HG02840 (cell line): ENCODE measurements at regions not wholly inside any gene's neighbourhood (a gene's known extent, or its start where the extent isn't known, plus 50 kb on each side); places are given as distances from the start of the nearest gene placed in this dataset.
"Not testable (repeated sequence)": the region's sequence is repeated elsewhere in the genome, so short reads cannot be mapped to it uniquely, and the experiment has no call there.

ENCODE experiments used
- ATAC-seq: cut with Tn5 transposase; IDR thresholded peaks from one replicate; pipeline ENCODE4 v1.9.1; 2021; ENCODE audit warnings: mild to moderate bottlenecking, moderate library complexity, moderate number of reproducible peaks; ENCODE audit not compliant: unreplicated experiment, low FRiP score

DNA sequence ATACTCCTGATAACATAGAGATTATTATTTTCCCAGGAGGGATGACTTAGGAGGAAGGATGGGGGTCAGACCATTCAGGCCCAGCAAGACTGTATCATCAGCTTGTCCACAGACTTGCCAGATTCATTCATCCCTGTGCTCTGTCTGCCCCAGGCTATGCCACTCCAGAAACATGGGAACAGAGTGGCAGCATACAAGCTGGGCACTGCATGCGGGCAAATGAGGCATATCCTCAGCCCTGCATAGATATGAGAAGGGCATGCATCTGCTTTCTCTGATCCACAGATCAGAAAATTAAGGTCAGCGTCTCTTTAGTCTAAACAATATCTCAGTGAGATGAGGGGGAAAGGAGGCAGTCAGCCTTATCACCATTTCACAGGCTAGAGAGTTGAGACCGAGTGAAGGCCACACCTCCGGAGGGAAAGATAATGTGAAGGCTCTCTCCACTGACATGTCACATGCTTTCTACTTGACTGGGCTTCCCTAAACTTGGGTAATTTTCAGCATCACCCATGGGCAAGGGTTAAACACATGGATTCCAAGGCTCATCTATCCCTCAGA lies 140.5 kb downstream of the TFAP2B start:
- no peak for ATAC-seq

DNA sequence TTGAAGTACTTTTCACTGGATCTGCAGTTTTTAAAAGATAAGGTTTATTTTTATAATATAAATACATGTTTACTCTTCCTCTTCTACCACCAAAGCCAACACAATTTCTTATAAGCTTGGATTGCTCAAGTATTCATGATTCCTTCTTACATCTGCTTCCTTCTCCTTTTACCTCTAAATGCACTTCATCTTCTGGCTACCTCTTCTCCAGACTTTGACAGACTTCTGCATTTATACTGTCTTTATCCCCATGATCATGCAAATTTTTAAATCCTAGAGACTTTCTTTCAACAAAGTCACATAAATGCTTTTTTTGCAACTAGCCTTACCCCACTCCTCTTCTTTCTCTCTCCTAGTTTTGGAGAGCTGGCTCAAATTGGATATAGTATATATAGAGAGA lies 142.9 kb downstream of the TFAP2B start:
- ATAC-seq = no peak

DNA sequence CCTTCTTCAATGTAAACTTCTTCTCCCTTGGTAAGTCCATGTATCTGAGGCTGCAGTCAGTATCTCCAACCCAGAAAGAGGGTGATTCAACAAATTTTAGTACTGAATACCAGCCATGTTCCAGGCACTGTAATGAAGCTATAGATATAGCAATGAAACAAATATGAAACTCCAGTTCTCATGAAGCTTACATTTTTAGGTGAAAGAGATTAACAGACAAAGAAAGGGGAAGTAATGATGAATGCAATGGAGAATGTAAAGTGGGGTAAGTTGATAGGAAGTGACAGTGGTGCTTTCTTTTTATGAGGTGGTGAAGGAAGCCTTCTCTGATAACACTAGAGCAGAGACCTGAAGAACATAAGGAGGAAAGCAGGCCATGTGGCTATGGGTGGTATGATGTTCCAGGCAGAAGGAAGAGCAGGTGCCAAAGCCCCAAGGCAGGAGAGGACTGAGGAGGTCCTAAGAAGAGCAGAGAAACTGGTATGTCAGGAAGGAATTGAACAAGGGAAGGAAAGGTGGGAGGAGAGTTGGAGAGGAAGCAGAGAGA lies 143.6 kb downstream of the TFAP2B start:
- ATAC-seq = no peak

DNA sequence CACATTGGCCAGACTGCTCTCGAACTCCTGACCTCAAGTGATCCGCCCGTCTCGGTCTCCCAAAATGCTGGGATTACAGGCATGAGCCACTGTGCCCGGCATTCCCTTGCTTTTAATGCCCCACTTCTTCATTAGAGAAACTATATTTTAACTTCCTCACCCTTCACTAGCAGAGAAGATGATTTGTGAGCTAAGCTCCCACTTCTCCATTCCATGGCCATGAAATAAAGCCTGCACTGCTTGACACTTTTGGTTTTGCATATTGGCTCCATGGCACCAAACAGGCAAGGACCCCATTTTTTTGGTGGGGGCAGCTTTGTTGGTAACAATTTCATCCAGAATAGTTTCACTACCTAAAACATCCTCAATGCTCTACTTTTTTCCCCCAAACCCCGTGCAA lies 145.3 kb downstream of the TFAP2B start:
- ATAC-seq = no peak

DNA sequence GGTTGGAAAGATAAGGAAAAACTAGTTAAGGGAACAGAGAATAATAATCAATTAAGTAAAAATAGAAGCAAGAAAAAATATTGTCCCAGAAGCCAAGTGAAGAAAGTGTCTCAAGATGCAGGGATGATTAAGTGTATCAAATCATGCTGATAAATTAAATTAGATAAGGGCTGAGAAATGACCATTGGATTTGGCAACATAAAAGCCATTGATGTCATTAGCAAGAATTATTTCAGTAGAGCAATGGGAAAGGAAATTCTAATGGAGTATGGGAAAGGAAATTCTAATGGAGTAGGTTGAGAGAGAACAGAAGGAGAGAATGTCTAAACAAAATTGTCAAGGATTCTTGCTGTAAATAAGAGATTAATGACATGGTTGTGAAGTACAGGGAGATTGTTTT lies 146.8 kb downstream of the TFAP2B start:
- no peak for ATAC-seq

DNA sequence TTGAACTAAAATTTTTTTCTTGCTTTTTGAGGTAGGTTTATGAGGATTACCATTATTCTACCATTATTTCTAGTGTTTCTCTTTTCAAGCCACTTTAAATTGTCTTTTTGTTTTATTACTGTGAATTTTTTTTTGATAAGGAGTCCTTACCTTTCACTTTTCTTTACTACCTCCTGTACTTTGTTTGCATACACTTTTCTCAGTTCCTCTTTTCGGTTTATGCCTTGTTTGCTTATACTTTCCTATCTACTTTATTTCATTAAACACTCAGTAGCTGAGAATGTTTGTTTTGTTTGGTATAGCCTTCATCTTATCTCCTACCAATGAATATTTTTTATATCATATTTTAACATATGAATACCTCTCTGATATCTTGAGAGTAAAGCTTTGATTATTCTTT lies 147.9 kb downstream of the TFAP2B start:
- ATAC-seq = peak; percentile 90

DNA sequence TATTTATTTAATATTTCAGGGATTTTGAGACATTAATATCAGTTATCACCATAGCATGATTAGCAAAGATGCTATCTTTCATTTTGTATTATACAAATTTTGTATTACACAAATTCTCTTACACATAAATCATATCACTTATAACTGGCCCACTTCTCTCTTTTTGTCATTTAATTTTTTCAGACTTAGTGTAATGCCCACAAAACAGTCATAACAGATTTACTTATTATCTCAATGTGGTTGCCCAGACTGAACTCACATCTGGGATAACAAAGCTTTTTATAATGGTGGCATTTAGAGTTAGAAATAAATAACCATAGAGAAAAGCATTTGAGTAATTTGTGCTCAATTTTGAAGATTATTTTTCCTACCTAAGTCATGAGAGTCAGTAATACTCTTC lies 148.3 kb downstream of the TFAP2B start:
- ATAC-seq = no peak

GRCh38 chr6:50968246-50968645 lies 149.6 kb downstream of the TFAP2B start:
- not testable (repeated sequence) for ATAC-seq

GRCh38 chr6:50970908-50971307 lies 152.2 kb downstream of the TFAP2B start:
- no peak for ATAC-seq

DNA sequence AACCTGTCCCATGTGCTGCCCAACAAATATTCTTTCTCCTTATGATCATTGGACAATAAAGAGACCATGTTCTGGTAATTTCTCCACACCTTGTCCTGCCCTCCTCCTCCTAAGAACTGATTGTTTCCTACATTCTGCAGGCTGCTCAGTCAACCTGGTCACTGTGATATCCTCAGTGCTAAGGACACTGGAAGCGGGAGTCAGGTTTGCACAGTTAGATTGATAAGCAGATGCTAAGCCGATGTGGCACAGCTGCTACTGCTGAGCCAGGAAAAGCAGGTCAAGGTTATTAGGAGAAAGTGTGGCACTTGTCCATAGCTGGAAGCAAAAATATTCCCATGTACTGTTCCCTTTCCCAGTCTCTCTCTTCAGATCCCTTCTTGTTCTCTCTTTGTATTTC lies 154.8 kb downstream of the TFAP2B start:
- no peak for ATAC-seq

GRCh38 chr6:50974319-50974718 lies 155.6 kb downstream of the TFAP2B start:
- ATAC-seq = no peak

DNA sequence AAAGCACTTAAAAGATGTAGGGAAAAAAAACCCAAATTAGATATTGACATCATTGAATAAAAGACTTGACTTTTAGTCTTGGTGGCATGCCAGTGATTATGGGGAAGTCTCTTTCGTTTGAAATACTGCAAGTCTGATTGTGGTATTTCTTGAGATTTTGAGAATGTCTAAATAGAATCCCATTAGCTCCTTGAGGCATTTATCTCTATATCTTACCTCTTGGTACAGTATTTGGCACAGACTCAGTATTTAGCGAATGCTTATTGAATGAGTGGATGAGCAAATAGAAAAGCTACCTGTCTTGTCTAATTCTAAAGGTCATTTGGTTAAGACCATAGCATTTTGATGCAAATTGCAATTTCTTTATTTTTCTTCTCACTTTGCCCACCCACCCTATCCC lies 156.5 kb downstream of the TFAP2B start:
- ATAC-seq = no peak

GRCh38 chr6:50976907-50977306 lies 158.2 kb downstream of the TFAP2B start:
- no peak for ATAC-seq

DNA sequence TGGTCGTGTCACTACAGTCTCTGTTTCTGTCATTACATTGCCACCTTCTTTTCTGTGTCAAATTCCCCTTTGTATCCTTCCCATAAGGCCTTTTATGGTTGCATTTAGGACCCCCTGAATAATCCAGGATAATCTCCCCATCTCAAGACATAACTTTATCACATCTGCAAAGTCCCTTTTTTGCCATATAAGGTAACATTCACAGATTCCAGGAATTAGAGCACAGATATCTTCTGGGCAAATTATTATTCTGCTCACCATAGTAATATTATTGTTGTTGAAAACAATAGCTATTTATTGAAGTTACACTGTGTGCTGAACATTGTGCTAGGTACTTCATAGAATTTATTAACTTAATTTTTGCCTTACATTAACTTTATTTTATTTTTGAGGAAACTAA lies 159.1 kb downstream of the TFAP2B start:
- no peak for ATAC-seq

- ATAC-seq = no peak
These were observed 159.9 kb downstream of the TFAP2B start for GRCh38 chr6:50978380-50979170.

DNA sequence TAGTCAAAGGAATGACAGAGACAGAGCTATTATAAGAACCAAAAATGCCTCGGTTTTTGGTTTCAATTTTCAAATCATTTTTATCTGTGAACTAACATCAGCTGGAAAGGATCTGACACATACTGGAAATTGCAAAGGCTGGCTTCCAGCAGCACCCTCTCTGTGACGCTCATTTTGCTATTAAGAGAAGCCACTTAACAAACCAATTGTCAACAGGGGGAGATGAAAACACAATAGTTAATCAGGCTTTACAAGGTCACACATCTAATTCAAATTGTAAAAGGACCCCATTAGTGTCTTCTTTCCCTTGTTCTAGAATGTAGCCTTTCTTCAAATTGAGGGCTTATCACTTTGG lies 160.5 kb downstream of the TFAP2B start:
- ATAC-seq = no peak

- ATAC-seq = no peak
These were observed 165.5 kb downstream of the TFAP2B start for GRCh38 chr6:50984135-50984534.

GRCh38 chr6:50986319-50986718 lies 167.6 kb downstream of the TFAP2B start:
- no peak for ATAC-seq

GRCh38 chr6:50989123-50989522 lies 170.5 kb downstream of the TFAP2B start:
- ATAC-seq = no peak

GRCh38 chr6:50990750-50991446 lies 172.2 kb downstream of the TFAP2B start:
- no peak for ATAC-seq

DNA sequence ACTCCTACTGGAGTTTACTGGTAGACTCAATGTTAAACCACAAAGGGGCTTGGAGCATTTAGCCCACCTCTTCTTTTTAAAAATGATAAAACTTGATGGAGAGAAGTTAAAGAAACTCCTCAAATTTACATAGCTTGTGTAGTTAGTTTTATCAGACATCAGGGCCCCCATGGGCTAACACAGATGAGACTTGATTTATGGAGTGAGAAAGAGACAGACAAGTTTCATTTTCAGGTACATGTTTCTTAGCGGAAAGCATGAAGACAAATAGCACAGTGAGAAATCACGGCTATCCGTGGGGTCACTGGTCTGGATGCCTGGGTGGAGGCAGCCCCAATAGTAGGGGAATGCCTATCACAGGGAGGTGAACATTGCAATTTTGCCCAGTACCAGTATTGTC lies 173.6 kb downstream of the TFAP2B start:
- ATAC-seq = no peak
